GM23338 (cell line): ENCODE measurements at regions not wholly inside any gene's neighbourhood (a gene's known extent, or its start where the extent isn't known, plus 50 kb on each side); places are given as distances from the start of the nearest gene placed in this dataset.

Source experiments
- EZH2 ChIP-seq: fragments of 200-600 bp; sonication (generic); IDR thresholded peaks from one replicate; pipeline ENCODE4 v1.8.0; 2017; ENCODE audit warnings: antibody characterized with exemption, mild to moderate bottlenecking, low read depth; ENCODE audit not compliant: unreplicated experiment
- EZH2phosphoT487 ChIP-seq: fragments of 200-600 bp; sonication (generic); IDR thresholded peaks from one replicate; pipeline ENCODE4 v1.8.1; 2018; ENCODE audit warnings: antibody characterized with exemption; ENCODE audit not compliant: unreplicated experiment
- POLR2AphosphoS5 ChIP-seq: IDR thresholded peaks from 2 replicates; pipeline ENCODE4 v1.6.1; 2016; ENCODE audit warnings: antibody characterized with exemption, low read depth
- STAT1 ChIP-seq: IDR thresholded peaks from one replicate; pipeline ENCODE4 v1.6.1; 2016; ENCODE audit warnings: antibody characterized with exemption; ENCODE audit not compliant: unreplicated experiment
- ZNF114 ChIP-seq: fragments of 250-450 bp; sonication (Bioruptor Pico); IDR thresholded peaks from 2 replicates; pipeline ENCODE4 v1.5.0; 2020; ENCODE audit warnings: mild to moderate bottlenecking, moderate library complexity
- TF ChIP-seq, protein P1 (sequence below), 2 experiments: fragments of 200-600 bp in 1 of 2; sonication (generic) in 1 of 2; conservative IDR thresholded peaks; 2 replicates each; pipeline versions ENCODE4 v1.5.1 to v1.6.1; 2016 to 2017; ENCODE audit warnings: antibody characterized with exemption in 2 of 2, low read depth in 2 of 2, mild to moderate bottlenecking in 2 of 2, moderate library complexity in 1 of 2
- TF ChIP-seq, protein P2 (sequence below): IDR thresholded peaks from one replicate; pipeline ENCODE4 v1.6.1; 2018; ENCODE audit warnings: antibody characterized with exemption; ENCODE audit not compliant: unreplicated experiment

DNA sequence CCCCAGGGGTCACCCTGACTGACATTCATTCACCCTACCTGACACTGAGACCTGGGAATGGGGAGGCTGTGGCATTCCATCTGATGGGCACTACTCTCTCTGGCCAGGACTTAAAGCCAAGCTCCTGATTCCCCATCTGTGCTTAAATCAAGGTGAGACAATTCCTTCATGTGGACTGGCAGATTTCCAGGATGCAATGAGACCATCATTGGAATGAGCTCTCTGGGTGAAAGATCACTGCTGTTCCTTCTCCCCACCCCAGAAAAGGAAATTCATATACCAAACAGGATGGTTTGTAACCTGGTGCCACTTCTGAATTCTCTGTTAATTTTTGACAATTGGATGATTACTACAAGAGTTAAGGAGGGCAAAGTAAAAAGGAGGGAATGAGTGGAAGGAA is 354.8 kb downstream of the MID1IP1 start:
- TF ChIP-seq, protein P1, sequence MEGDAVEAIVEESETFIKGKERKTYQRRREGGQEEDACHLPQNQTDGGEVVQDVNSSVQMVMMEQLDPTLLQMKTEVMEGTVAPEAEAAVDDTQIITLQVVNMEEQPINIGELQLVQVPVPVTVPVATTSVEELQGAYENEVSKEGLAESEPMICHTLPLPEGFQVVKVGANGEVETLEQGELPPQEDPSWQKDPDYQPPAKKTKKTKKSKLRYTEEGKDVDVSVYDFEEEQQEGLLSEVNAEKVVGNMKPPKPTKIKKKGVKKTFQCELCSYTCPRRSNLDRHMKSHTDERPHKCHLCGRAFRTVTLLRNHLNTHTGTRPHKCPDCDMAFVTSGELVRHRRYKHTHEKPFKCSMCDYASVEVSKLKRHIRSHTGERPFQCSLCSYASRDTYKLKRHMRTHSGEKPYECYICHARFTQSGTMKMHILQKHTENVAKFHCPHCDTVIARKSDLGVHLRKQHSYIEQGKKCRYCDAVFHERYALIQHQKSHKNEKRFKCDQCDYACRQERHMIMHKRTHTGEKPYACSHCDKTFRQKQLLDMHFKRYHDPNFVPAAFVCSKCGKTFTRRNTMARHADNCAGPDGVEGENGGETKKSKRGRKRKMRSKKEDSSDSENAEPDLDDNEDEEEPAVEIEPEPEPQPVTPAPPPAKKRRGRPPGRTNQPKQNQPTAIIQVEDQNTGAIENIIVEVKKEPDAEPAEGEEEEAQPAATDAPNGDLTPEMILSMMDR (conservative IDR thresholded peaks at IDR 0.05; ENCODE audit: low read depth in 2 of 2), result no peak
- TF ChIP-seq EZH2, result no peak
- TF ChIP-seq, protein P2, sequence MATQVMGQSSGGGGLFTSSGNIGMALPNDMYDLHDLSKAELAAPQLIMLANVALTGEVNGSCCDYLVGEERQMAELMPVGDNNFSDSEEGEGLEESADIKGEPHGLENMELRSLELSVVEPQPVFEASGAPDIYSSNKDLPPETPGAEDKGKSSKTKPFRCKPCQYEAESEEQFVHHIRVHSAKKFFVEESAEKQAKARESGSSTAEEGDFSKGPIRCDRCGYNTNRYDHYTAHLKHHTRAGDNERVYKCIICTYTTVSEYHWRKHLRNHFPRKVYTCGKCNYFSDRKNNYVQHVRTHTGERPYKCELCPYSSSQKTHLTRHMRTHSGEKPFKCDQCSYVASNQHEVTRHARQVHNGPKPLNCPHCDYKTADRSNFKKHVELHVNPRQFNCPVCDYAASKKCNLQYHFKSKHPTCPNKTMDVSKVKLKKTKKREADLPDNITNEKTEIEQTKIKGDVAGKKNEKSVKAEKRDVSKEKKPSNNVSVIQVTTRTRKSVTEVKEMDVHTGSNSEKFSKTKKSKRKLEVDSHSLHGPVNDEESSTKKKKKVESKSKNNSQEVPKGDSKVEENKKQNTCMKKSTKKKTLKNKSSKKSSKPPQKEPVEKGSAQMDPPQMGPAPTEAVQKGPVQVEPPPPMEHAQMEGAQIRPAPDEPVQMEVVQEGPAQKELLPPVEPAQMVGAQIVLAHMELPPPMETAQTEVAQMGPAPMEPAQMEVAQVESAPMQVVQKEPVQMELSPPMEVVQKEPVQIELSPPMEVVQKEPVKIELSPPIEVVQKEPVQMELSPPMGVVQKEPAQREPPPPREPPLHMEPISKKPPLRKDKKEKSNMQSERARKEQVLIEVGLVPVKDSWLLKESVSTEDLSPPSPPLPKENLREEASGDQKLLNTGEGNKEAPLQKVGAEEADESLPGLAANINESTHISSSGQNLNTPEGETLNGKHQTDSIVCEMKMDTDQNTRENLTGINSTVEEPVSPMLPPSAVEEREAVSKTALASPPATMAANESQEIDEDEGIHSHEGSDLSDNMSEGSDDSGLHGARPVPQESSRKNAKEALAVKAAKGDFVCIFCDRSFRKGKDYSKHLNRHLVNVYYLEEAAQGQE, result no peak
- TF ChIP-seq POLR2AphosphoS5, result no peak
- no peak for TF ChIP-seq STAT1
- no peak for TF ChIP-seq EZH2phosphoT487
- no peak for TF ChIP-seq ZNF114
